GM21423 (cell line): ENCODE measurements at regions not wholly inside any gene's neighbourhood (a gene's known extent, or its start where the extent isn't known, plus 50 kb on each side); places are given as distances from the start of the nearest gene placed in this dataset.

Experiments used
- ATAC-seq: cut with Tn5 transposase; IDR thresholded peaks from one replicate; pipeline ENCODE4 v1.9.1; 2021; ENCODE audit warnings: mild to moderate bottlenecking, moderate library complexity; ENCODE audit not compliant: unreplicated experiment

GRCh38 chr10:124220547-124220946 lies 127.1 kb upstream of the CHST15 start:
- no peak for ATAC-seq

DNA sequence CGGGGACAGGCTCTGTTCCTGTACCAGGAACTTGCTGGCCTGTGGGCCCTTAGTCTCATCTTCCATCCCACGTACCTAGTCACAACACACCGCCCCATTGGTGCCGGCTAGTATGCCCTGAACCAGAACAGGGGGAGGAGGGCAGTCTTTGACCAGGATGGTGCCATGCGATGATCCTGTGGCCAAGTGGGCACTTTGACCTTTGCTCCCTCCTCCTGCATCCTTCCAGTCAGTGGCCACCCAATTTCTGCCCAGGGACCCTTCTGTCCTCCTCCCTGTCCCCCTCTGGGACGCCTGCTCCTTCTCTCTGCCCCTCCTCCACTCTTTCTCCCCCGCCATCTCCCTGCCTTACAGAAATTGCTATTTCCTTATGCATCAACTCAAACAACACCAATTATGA lies 126.3 kb upstream of the CHST15 start:
- ATAC-seq = no peak

DNA sequence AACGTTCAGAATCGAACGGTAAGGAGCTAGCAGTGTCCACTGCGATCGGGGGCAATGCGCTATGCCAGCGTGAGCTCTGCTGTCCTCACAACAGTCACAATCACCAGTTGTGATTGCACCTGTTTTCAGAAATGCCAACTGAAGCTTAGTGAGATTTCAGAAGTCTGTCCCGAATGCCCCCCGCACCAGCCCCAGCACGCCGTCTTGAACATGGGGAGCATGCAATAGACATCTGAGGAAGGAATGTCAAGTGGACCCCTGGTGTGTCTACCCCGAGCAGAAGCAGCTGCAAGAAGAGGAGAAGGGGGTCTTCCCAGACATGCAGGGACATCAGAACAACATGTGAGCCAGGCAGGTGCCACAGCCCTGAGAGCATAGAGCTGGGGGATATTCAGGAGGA lies 125.7 kb upstream of the CHST15 start:
- no peak for ATAC-seq

DNA sequence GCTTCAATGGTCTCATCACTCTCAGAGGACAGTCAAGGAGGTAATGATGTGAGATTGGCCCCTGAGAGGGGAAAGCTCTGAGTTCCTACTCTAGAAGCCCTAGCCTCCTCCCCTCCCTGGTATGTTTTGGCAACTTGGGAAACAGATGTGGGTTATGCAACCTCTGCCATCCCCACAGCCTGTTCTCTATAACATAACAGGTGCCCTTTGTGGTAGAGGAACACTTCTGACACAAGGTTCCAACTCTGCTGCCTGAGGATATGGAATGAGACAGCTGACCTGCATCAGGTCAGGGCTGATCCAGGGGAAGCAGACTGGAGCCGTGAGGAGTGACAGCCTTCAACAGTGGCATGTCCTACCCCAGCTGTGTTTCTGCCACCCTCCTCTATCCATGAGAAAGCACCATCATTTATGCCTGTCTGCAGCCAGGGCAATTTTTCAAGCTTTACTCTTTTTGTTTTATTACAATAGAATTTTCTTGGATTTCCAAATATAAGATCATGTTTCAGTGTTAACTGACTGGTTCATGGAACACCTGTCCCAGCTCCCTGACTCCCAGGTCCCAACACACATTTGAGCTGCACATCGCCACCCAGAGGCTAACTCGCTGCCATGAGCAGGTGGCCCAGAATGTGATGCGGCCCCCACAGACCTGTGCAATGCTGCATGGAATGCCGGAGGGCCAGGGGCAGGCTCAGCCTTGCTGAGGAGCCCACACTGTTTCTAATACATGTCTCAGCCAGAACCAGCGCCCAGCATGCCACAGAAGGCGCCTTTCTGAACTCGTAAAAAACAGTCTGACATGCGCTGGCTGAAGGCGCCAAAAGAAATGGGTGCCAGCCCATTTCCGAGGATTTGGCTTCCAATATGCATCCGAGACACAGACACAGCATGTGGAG lies 124.8 kb upstream of the CHST15 start:
- no peak for ATAC-seq

DNA sequence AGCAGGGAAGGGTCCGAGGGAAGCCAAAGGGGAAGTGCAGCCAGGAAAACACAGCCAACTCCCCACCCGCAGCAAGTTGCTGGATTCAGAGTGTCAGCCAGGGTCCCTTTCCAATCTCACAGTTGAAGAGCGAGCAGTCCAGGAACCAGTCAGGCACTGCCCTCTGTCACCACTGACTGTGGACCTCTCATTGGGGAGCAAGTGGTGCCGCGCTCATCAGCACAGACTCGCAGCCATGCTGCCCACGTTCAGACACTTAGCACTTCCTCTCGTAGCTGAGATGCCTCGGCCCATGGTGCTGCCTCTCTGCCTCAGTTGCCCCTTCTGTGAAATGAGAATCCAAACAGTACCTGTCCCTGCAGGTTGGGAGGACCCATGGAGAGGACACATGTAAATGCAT lies 123.6 kb upstream of the CHST15 start:
- ATAC-seq = no peak

GRCh38 chr10:124214610-124215375 lies 121.4 kb upstream of the CHST15 start:
- ATAC-seq = no peak

DNA sequence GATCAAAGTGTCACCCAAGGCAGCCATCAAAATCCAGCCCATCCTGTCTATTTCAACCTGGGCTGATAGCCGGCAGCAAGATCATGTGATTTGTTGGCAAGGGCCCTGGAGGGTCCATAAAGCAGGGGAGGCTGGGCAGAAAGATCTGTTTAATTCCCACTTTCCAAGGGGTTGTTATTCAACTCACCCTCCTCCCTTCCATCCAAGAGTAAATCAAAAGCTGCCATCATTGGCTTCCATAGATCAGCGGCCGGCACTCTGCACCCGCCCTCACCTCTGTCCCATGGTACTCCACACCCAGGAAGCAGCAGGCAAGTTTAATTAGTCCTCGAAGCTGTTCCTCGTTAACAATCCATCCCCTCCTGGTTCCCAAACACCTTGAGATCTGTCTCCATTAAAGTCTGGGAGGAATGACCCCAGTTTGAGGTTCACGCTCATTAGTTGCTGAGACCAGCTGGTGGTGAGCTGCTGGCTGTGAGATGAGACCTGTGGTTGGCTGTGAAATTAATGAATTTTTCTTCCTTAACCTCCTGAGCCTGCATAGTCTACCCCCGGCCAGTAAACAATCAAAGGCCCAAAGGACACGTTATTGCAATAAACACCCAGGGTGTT lies 120.6 kb upstream of the CHST15 start:
- no peak for ATAC-seq

- ATAC-seq = no peak
Measured at GRCh38 chr10:124213471-124213870, 120.1 kb upstream of the CHST15 start.

DNA sequence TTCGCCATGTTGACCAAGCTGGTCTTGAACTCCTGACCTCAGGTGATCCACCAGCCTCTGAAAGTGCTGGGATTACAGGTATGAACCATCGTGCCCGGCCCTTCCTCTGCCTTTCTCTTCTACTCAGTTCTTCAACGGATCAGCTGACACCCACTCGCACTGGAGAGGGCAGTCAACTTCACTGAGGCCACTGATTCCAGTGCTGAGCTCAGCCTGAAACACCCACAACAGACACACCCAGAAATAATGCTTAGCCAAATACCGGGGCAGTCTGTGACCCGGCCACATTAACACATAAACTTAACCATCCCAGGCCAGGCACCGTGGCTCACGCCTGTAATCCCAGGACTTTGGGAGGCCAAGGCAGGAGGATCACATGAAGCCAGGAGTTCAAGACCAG lies 119.3 kb upstream of the CHST15 start:
- no peak for ATAC-seq

GRCh38 chr10:124211921-124212320 lies 118.5 kb upstream of the CHST15 start:
- ATAC-seq = no peak

GRCh38 chr10:124210263-124210662 lies 116.9 kb upstream of the CHST15 start:
- no peak for ATAC-seq

GRCh38 chr10:124207391-124207790 lies 114.0 kb upstream of the CHST15 start:
- no peak for ATAC-seq

DNA sequence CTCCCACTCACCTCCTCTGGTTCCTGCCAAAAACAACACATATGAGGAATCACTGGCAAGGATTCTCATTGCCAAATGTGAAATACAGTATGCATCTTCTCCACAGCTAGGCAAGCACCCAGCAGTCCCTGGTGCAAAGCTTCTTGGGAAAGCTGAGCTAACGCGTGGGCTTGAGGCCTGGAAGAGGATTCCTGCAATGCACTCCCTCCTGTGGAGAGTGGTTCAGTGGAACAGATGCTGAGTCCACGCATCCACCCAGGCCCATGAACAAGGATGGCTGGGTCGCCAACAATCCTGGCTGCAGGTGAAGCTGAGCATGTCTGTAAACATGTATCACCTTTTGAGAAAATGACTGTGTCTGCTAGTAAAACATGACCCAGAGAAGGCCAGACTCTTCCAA lies 113.2 kb upstream of the CHST15 start:
- ATAC-seq = no peak

GRCh38 chr10:124205432-124205831 lies 112.0 kb upstream of the CHST15 start:
- no peak for ATAC-seq

DNA sequence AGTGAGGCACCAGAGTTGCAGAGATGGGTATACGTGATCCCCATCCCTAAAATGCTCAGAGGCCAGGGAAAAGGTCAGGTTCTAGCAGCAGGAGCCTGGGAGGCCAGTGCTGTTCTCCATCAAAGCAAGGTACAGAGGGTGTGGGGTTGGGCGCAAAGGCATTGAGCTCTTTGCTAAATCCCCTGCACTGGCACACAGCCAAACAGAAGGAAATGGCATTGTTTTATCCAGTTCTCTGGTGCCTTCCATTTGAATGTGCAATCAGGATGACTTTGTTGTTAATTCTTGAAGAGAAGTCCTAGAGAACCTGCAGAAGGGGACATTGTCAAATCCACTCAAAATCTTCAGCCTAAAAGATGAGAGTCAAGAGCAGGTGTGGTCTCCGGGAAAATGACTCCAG lies 111.3 kb upstream of the CHST15 start:
- ATAC-seq = no peak

GRCh38 chr10:124200011-124200410 lies 106.6 kb upstream of the CHST15 start:
- no peak for ATAC-seq

- no peak for ATAC-seq
Measured at GRCh38 chr10:124198871-124199270, 105.5 kb upstream of the CHST15 start.

DNA sequence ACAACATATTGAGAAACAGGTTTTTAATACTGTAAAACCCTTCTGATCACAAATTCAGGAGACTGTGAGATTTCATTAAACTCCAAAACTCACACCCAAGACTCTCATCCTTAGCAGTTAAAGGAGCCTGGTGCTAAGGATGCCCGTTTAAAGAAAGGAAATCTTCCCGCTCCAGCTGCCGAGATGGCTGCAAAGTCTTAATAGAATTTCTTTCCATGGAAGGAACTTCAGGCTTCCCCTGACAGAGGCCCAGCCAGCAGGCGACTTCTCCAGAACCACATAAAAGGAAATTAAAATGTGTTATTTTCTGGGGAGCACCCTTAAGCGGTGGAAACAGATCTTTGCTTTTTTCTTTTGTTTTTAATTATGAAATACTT lies 104.7 kb upstream of the CHST15 start:
- no peak for ATAC-seq

GRCh38 chr10:124197371-124198124 lies 104.2 kb upstream of the CHST15 start:
- ATAC-seq = no peak

DNA sequence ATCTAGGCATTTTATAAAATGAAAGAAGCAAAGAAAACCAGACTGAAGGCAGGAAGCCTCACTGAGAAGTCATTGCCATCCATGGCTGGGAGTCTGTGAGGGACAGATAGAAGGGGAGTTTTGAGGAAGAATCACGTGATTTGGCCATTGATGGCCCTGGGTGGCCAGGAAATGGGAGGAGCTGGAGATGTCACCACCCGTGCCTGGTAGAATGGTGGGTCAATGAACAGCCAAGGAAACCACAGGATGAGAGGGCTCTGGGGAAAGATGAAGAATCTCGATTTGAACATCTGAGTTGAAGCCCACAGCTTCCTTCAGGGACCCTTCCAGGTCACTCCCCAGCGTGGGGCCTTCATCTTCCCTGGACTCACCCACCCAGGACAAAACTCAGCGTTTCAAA lies 103.3 kb upstream of the CHST15 start:
- ATAC-seq = no peak

- ATAC-seq = no peak
Measured at GRCh38 chr10:124194199-124194824, 100.9 kb upstream of the CHST15 start.
